ENCODE measurements at regions not wholly inside any gene's neighbourhood (a gene's known extent, or its start where the extent isn't known, plus 50 kb on each side); places are given as distances from the start of the nearest gene placed in this dataset.

- Histone ChIP-seq H3K27ac (ENCODE audit: low read depth in 1 of 3, low read length in 2 of 3) (no peak overlapping the region), H3K9me3 (ENCODE audit: control insufficient read depth in 2 of 2, insufficient read depth in 1 of 2, low read depth in 1 of 2, low read length in 1 of 2) (no peaks in the 10 kb centered on the region), H3K4me3 (ENCODE audit: low read depth in 1 of 3, low read length in 3 of 3) (no peak overlapping the region), H3K27me3 (ENCODE audit: control insufficient read depth in 3 of 3, insufficient read depth in 3 of 3, low read length in 3 of 3) (no peaks in the 10 kb centered on the region), H3K4me1 (ENCODE audit: control insufficient read depth in 3 of 3, insufficient read depth in 2 of 3, low read depth in 1 of 3, low read length in 2 of 3) (no peaks in the 10 kb centered on the region), H3K36me3 (ENCODE audit: control insufficient read depth in 3 of 3, insufficient read depth in 2 of 3, low read depth in 1 of 3, low read length in 3 of 3) (no peaks in the 10 kb centered on the region)
- WGBS, 3 donors: 87 to 95% (median 90%) methylated on average over 3 of the region's 3 CpGs
- no peak for FAIRE-seq
- no peak for DNase-seq
Measured at GRCh38 chr17:71035226-71035625, 865.9 kb downstream of the KCNJ2 start.

GRCh38 chr17:71037386-71037785 lies 868.1 kb downstream of the KCNJ2 start:
- no peak for DNase-seq
- WGBS, 3 donors: 47 to 53% (median 51%) methylated on average over 3 of the region's 3 CpGs
- no peaks in the 10 kb centered on the region for H3K9me3 ChIP-seq (ENCODE audit: control insufficient read depth in 2 of 2, insufficient read depth in 1 of 2, low read depth in 1 of 2, low read length in 1 of 2)
- no peaks in the 10 kb centered on the region for H3K4me1 ChIP-seq (ENCODE audit: control insufficient read depth in 3 of 3, insufficient read depth in 2 of 3, low read depth in 1 of 3, low read length in 2 of 3)
- H3K4me3 ChIP-seq (ENCODE audit: low read depth in 1 of 3, low read length in 3 of 3): no peak overlapping the region
- no peak for FAIRE-seq
- H3K27ac ChIP-seq (ENCODE audit: low read depth in 1 of 3, low read length in 2 of 3): no peak overlapping the region
- no peaks in the 10 kb centered on the region for H3K27me3 ChIP-seq (ENCODE audit: control insufficient read depth in 3 of 3, insufficient read depth in 3 of 3, low read length in 3 of 3)
- no peaks in the 10 kb centered on the region for H3K36me3 ChIP-seq (ENCODE audit: control insufficient read depth in 3 of 3, insufficient read depth in 2 of 3, low read depth in 1 of 3, low read length in 3 of 3)

- FAIRE-seq (no peak), DNase-seq (no peak)
- no peak overlapping the region for H3K4me3 ChIP-seq (ENCODE audit: low read depth in 1 of 3, low read length in 3 of 3)
- H3K9me3 ChIP-seq (ENCODE audit: control insufficient read depth in 2 of 2, insufficient read depth in 1 of 2, low read depth in 1 of 2, low read length in 1 of 2): no peaks in the 10 kb centered on the region
- 72 to 79% (median 76%) methylated on average over 4 of the region's 4 CpGs for WGBS, 3 donors
- H3K4me1 ChIP-seq (ENCODE audit: control insufficient read depth in 3 of 3, insufficient read depth in 2 of 3, low read depth in 1 of 3, low read length in 2 of 3): no peaks in the 10 kb centered on the region
- H3K36me3 ChIP-seq (ENCODE audit: control insufficient read depth in 3 of 3, insufficient read depth in 2 of 3, low read depth in 1 of 3, low read length in 3 of 3): no peaks in the 10 kb centered on the region
- H3K27me3 ChIP-seq (ENCODE audit: control insufficient read depth in 3 of 3, insufficient read depth in 3 of 3, low read length in 3 of 3): no peaks in the 10 kb centered on the region
- no peak overlapping the region for H3K27ac ChIP-seq (ENCODE audit: low read depth in 1 of 3, low read length in 2 of 3)
Measured at GRCh38 chr17:71039391-71039790, 870.1 kb downstream of the KCNJ2 start.

- Histone ChIP-seq H3K27me3 (ENCODE audit: control insufficient read depth in 3 of 3, insufficient read depth in 3 of 3, low read length in 3 of 3) (no peaks in the 10 kb centered on the region), H3K9me3 (ENCODE audit: control insufficient read depth in 2 of 2, insufficient read depth in 1 of 2, low read depth in 1 of 2, low read length in 1 of 2) (no peaks in the 10 kb centered on the region), H3K36me3 (ENCODE audit: control insufficient read depth in 3 of 3, insufficient read depth in 2 of 3, low read depth in 1 of 3, low read length in 3 of 3) (no peaks in the 10 kb centered on the region), H3K4me1 (ENCODE audit: control insufficient read depth in 3 of 3, insufficient read depth in 2 of 3, low read depth in 1 of 3, low read length in 2 of 3) (no peaks in the 10 kb centered on the region), H3K4me3 (ENCODE audit: low read depth in 1 of 3, low read length in 3 of 3) (no peak overlapping the region), H3K27ac (ENCODE audit: low read depth in 1 of 3, low read length in 2 of 3) (no peak overlapping the region)
- 67 to 85% (median 72%) methylated on average over 1 of the region's 1 CpG for WGBS, 3 donors
- FAIRE-seq (no peak), DNase-seq (no peak)
Measured at GRCh38 chr17:71052971-71053370, 883.6 kb downstream of the KCNJ2 start.

GRCh38 chr17:71055128-71055527 lies 885.8 kb downstream of the KCNJ2 start:
- no peaks in the 10 kb centered on the region for H3K27me3 ChIP-seq (ENCODE audit: control insufficient read depth in 3 of 3, insufficient read depth in 3 of 3, low read length in 3 of 3)
- no peak overlapping the region for H3K4me3 ChIP-seq (ENCODE audit: low read depth in 1 of 3, low read length in 3 of 3)
- no peak for DNase-seq
- no peaks in the 10 kb centered on the region for H3K36me3 ChIP-seq (ENCODE audit: control insufficient read depth in 3 of 3, insufficient read depth in 2 of 3, low read depth in 1 of 3, low read length in 3 of 3)
- FAIRE-seq: no peak
- H3K4me1 ChIP-seq (ENCODE audit: control insufficient read depth in 3 of 3, insufficient read depth in 2 of 3, low read depth in 1 of 3, low read length in 2 of 3): no peaks in the 10 kb centered on the region
- H3K9me3 ChIP-seq (ENCODE audit: control insufficient read depth in 2 of 2, insufficient read depth in 1 of 2, low read depth in 1 of 2, low read length in 1 of 2): no peaks in the 10 kb centered on the region
- no peak overlapping the region for H3K27ac ChIP-seq (ENCODE audit: low read depth in 1 of 3, low read length in 2 of 3)

GRCh38 chr17:71057448-71057847 lies 888.1 kb downstream of the KCNJ2 start:
- Histone ChIP-seq H3K27ac (ENCODE audit: low read depth in 1 of 3, low read length in 2 of 3) (no peak overlapping the region), H3K36me3 (ENCODE audit: control insufficient read depth in 3 of 3, insufficient read depth in 2 of 3, low read depth in 1 of 3, low read length in 3 of 3) (no peaks in the 10 kb centered on the region), H3K27me3 (ENCODE audit: control insufficient read depth in 3 of 3, insufficient read depth in 3 of 3, low read length in 3 of 3) (no peaks in the 10 kb centered on the region), H3K9me3 (ENCODE audit: control insufficient read depth in 2 of 2, insufficient read depth in 1 of 2, low read depth in 1 of 2, low read length in 1 of 2) (no peaks in the 10 kb centered on the region), H3K4me1 (ENCODE audit: control insufficient read depth in 3 of 3, insufficient read depth in 2 of 3, low read depth in 1 of 3, low read length in 2 of 3) (no peaks in the 10 kb centered on the region), H3K4me3 (ENCODE audit: low read depth in 1 of 3, low read length in 3 of 3) (no peak overlapping the region)
- 85 to 88% (median 87%) methylated on average over 6 of the region's 6 CpGs for WGBS, 3 donors
- FAIRE-seq: no peak
- no peak for DNase-seq

- H3K27ac ChIP-seq (ENCODE audit: low read depth in 1 of 3, low read length in 2 of 3): no peak overlapping the region
- FAIRE-seq (no peak), DNase-seq (no peak)
- H3K36me3 ChIP-seq (ENCODE audit: control insufficient read depth in 3 of 3, insufficient read depth in 2 of 3, low read depth in 1 of 3, low read length in 3 of 3): no peaks in the 10 kb centered on the region
- no peaks in the 10 kb centered on the region for H3K4me1 ChIP-seq (ENCODE audit: control insufficient read depth in 3 of 3, insufficient read depth in 2 of 3, low read depth in 1 of 3, low read length in 2 of 3)
- no peaks in the 10 kb centered on the region for H3K9me3 ChIP-seq (ENCODE audit: control insufficient read depth in 2 of 2, insufficient read depth in 1 of 2, low read depth in 1 of 2, low read length in 1 of 2)
- H3K27me3 ChIP-seq (ENCODE audit: control insufficient read depth in 3 of 3, insufficient read depth in 3 of 3, low read length in 3 of 3): no peaks in the 10 kb centered on the region
- 57 to 78% (median 58%) methylated on average over 5 of the region's 5 CpGs for WGBS, 3 donors
- H3K4me3 ChIP-seq (ENCODE audit: low read depth in 1 of 3, low read length in 3 of 3): no peak overlapping the region
Measured at GRCh38 chr17:71057938-71058337, 888.6 kb downstream of the KCNJ2 start.

- no peak overlapping the region for H3K27ac ChIP-seq (ENCODE audit: low read depth in 1 of 3, low read length in 2 of 3)
- DNase-seq (no peak), FAIRE-seq (no peak)
- WGBS, 3 donors: 44 to 52% (median 47%) methylated on average over 2 of the region's 2 CpGs
- no peaks in the 10 kb centered on the region for H3K27me3 ChIP-seq (ENCODE audit: control insufficient read depth in 3 of 3, insufficient read depth in 3 of 3, low read length in 3 of 3)
- no peaks in the 10 kb centered on the region for H3K36me3 ChIP-seq (ENCODE audit: control insufficient read depth in 3 of 3, insufficient read depth in 2 of 3, low read depth in 1 of 3, low read length in 3 of 3)
- no peaks in the 10 kb centered on the region for H3K9me3 ChIP-seq (ENCODE audit: control insufficient read depth in 2 of 2, insufficient read depth in 1 of 2, low read depth in 1 of 2, low read length in 1 of 2)
- no peak overlapping the region for H3K4me3 ChIP-seq (ENCODE audit: low read depth in 1 of 3, low read length in 3 of 3)
- no peaks in the 10 kb centered on the region for H3K4me1 ChIP-seq (ENCODE audit: control insufficient read depth in 3 of 3, insufficient read depth in 2 of 3, low read depth in 1 of 3, low read length in 2 of 3)
Measured at GRCh38 chr17:71063127-71063526, 893.8 kb downstream of the KCNJ2 start.

GRCh38 chr17:71063559-71063958 lies 894.2 kb downstream of the KCNJ2 start:
- Histone ChIP-seq H3K4me1 (ENCODE audit: control insufficient read depth in 3 of 3, insufficient read depth in 2 of 3, low read depth in 1 of 3, low read length in 2 of 3) (no peaks in the 10 kb centered on the region), H3K36me3 (ENCODE audit: control insufficient read depth in 3 of 3, insufficient read depth in 2 of 3, low read depth in 1 of 3, low read length in 3 of 3) (no peaks in the 10 kb centered on the region), H3K27me3 (ENCODE audit: control insufficient read depth in 3 of 3, insufficient read depth in 3 of 3, low read length in 3 of 3) (no peaks in the 10 kb centered on the region), H3K9me3 (ENCODE audit: control insufficient read depth in 2 of 2, insufficient read depth in 1 of 2, low read depth in 1 of 2, low read length in 1 of 2) (no peaks in the 10 kb centered on the region), H3K4me3 (ENCODE audit: low read depth in 1 of 3, low read length in 3 of 3) (no peak overlapping the region), H3K27ac (ENCODE audit: low read depth in 1 of 3, low read length in 2 of 3) (no peak overlapping the region)
- 80 to 85% (median 84%) methylated on average over 3 of the region's 3 CpGs for WGBS, 3 donors
- DNase-seq (no peak), FAIRE-seq (no peak)
